ENCODE measurements at regions not wholly inside any gene's neighbourhood (a gene's known extent, or its start where the extent isn't known, plus 50 kb on each side); places are given as distances from the start of the nearest gene placed in this dataset.

GRCh38 chr12:115650026-115650425, 627.5 kb downstream of the MED13L start:
- TF ChIP-seq, protein P1, sequence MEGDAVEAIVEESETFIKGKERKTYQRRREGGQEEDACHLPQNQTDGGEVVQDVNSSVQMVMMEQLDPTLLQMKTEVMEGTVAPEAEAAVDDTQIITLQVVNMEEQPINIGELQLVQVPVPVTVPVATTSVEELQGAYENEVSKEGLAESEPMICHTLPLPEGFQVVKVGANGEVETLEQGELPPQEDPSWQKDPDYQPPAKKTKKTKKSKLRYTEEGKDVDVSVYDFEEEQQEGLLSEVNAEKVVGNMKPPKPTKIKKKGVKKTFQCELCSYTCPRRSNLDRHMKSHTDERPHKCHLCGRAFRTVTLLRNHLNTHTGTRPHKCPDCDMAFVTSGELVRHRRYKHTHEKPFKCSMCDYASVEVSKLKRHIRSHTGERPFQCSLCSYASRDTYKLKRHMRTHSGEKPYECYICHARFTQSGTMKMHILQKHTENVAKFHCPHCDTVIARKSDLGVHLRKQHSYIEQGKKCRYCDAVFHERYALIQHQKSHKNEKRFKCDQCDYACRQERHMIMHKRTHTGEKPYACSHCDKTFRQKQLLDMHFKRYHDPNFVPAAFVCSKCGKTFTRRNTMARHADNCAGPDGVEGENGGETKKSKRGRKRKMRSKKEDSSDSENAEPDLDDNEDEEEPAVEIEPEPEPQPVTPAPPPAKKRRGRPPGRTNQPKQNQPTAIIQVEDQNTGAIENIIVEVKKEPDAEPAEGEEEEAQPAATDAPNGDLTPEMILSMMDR (IDR thresholded peaks at IDR 0.05) = no peak
- no peak for TF ChIP-seq POLR2A (IDR thresholded peaks at IDR 0.05)
